HepG2 (cell line): ENCODE measurements at regions not wholly inside any gene's neighbourhood (a gene's known extent, or its start where the extent isn't known, plus 50 kb on each side); places are given as distances from the start of the nearest gene placed in this dataset.

Experiments used
- ATAC-seq: fragments of 200-7000 bp; cut with Tn5 transposase; 3 replicates; pipeline ENCODE4 v1.9.1; 2020; ENCODE audit warnings: mild to moderate bottlenecking, moderate library complexity
- BruUV-seq: library from RNA; stranded (reverse); fragments of 400-500 nt; replicated peaks from 2 replicates; lab custom pipeline; 2021; lab: Mats Ljungman, UMichigan
- CTCF ChIA-PET: fragments of 300-600 bp; formaldehyde crosslinking; extraction: SDS; loops from one replicate; lab custom pipeline; 2021; ENCODE audit warnings: low total read pairs, inconsistent platforms, low intra/inter-chr PET ratio; lab: Yijun Ruan, JAX
- POLR2A ChIA-PET: fragments of 350-600 bp; sonication (Branson Sonifier 250); formaldehyde crosslinking; loops from one replicate; lab custom pipeline; 2020; ENCODE audit warnings: antibody characterized with exemption, inconsistent platforms; lab: Yijun Ruan, JAX
- DNase-seq: peaks from one replicate; pipeline ENCODE4 v3.0.0-alpha.2; 2015; ENCODE audit warnings: low spot score
- FAIRE-seq: peaks from 3 replicates; lab custom pipeline; 2011; peaks lifted over from hg19 to GRCh38; lab: Jason Lieb, UNC
- H2AFZ ChIP-seq: one replicate; pipeline ENCODE4 v1.6.1; 2011; ENCODE audit warnings: low read length, inconsistent platforms
- H3K27ac ChIP-seq: fragments of 300-600 bp; 3 replicates; pipeline ENCODE4 v1.8.0; 2011; ENCODE audit warnings: mixed run types, mild to moderate bottlenecking, mixed read lengths, low read length, inconsistent platforms; ENCODE audit not compliant: insufficient read depth; ENCODE audit errors: extremely low read length
- H3K27me3 ChIP-seq, 2 experiments: fragments of 200-600 bp in 1 of 2; 2 replicates in 1 of 2; 3 replicates in 1 of 2; pipeline versions ENCODE4 v1.6.0 to v1.8.0; 2011; ENCODE audit warnings: low read length in 2 of 2, mild to moderate bottlenecking in 2 of 2, moderate library complexity in 2 of 2, inconsistent platforms in 1 of 2; ENCODE audit not compliant: insufficient read depth in 2 of 2, control insufficient read depth in 1 of 2
- H3K36me3 ChIP-seq, 2 experiments: fragments of 200-600 bp in 1 of 2; replicated peaks in 1 of 2; 2 replicates in 1 of 2; 3 replicates in 1 of 2; pipeline versions ENCODE4 v1.5.1 to v1.8.0; 2011; ENCODE audit warnings: low read length in 2 of 2, inconsistent platforms in 1 of 2; ENCODE audit not compliant: insufficient read depth in 2 of 2, control insufficient read depth in 1 of 2
- H3K4me1 ChIP-seq: 2 replicates; pipeline ENCODE4 v1.5.1; 2012; ENCODE audit warnings: low read length, inconsistent platforms; ENCODE audit not compliant: insufficient read depth
- H3K4me2 ChIP-seq: 2 replicates; pipeline ENCODE4 v1.6.0; 2011; ENCODE audit warnings: low read depth, low read length, inconsistent platforms
- H3K4me3 ChIP-seq, 3 experiments: fragments of 200-600 bp in 1 of 3; sonication (generic), shearing (Covaris generic) in 1 of 3; replicated peaks in 1 of 3; 2 replicates each; pipeline ENCODE4 v1.5.1; 2011 to 2016; ENCODE audit warnings: low read length in 3 of 3, inconsistent platforms in 2 of 3, low read depth in 2 of 3, mild to moderate bottlenecking in 2 of 3, control low read depth in 1 of 3, mixed read lengths in 1 of 3; ENCODE audit not compliant: insufficient read depth in 1 of 3
- H3K79me2 ChIP-seq: one replicate; pipeline ENCODE4 v1.6.1; 2011; ENCODE audit warnings: low read length, inconsistent platforms; ENCODE audit not compliant: insufficient read depth
- H3K9ac ChIP-seq: 2 replicates; pipeline ENCODE4 v1.6.0; 2011; ENCODE audit warnings: mild to moderate bottlenecking, low read depth, low read length, inconsistent platforms; ENCODE audit not compliant: insufficient read depth
- H3K9me3 ChIP-seq: 2 replicates; pipeline ENCODE4 v1.5.1; 2012; ENCODE audit warnings: mild to moderate bottlenecking, low read length
- H4K20me1 ChIP-seq: 2 replicates; pipeline ENCODE4 v1.6.0; 2011; ENCODE audit warnings: inconsistent platforms, mild to moderate bottlenecking, low read length, moderate library complexity; ENCODE audit not compliant: insufficient read depth
- DBP ChIP-seq: sonication (generic); formaldehyde crosslinking; IDR thresholded peaks from 2 replicates; pipeline ENCODE4 v1.4.0; 2020; ENCODE audit warnings: missing genetic modification reagents; ENCODE audit errors: not compliant biosample characterization
- HMG20B ChIP-seq: conservative IDR thresholded peaks from 2 replicates; pipeline ENCODE4 v1.6.1; 2016; ENCODE audit warnings: missing genetic modification reagents, missing compliant biosample characterization
- MATR3 ChIP-seq: sonication (generic); formaldehyde crosslinking; IDR thresholded peaks from 2 replicates; pipeline ENCODE4 v1.4.0; 2020; ENCODE audit warnings: missing genetic modification reagents
- MYNN ChIP-seq: sonication (generic); formaldehyde crosslinking; IDR thresholded peaks from 2 replicates; pipeline ENCODE4 v1.4.0; 2020; ENCODE audit warnings: mild to moderate bottlenecking, low read depth, missing genetic modification reagents
- SP4 ChIP-seq: sonication (generic); formaldehyde crosslinking; IDR thresholded peaks from 2 replicates; pipeline ENCODE4 v1.8.1; 2023; ENCODE audit warnings: mild to moderate bottlenecking, missing genetic modification reagents
- ZFP41 ChIP-seq: sonication (generic); formaldehyde crosslinking; IDR thresholded peaks from 2 replicates; pipeline ENCODE4 v1.4.0; 2020; ENCODE audit warnings: mild to moderate bottlenecking, missing genetic modification reagents, borderline replicate concordance
- ZNF343 ChIP-seq: sonication (generic); formaldehyde crosslinking; IDR thresholded peaks from 2 replicates; pipeline ENCODE4 v1.4.0; 2020; ENCODE audit warnings: mild to moderate bottlenecking, missing genetic modification reagents
- ZNF354B ChIP-seq: sonication (generic); formaldehyde crosslinking; IDR thresholded peaks from 2 replicates; pipeline ENCODE4 v1.8.0; 2022; ENCODE audit warnings: mild to moderate bottlenecking, missing genetic modification reagents
- WGBS: methylation state at CpG from one replicate; pipeline ENCODE4 v1.1.6; 2017; ENCODE audit warnings: low lambda C conversion rate; 5-methylcytosine and 5-hydroxymethylcytosine counted together
- in situ Hi-C: cut with HindIII; loops from 2 replicates; pipeline ENCODE4 v1.10.0; 2017; ENCODE audit warnings: low pct_unique_long_range_greater_than_20kb; ENCODE audit not compliant: extremely low pct_ligation_motif_present
- intact Hi-C: fragments of 100-400 bp; cut with micrococcal nuclease; formaldehyde crosslinking; loops from one replicate; pipeline ENCODE4 v1.10.0; 2022; ENCODE audit not compliant: unreplicated experiment
- TF ChIP-seq, protein P1 (sequence below): sonication (generic); formaldehyde crosslinking; IDR thresholded peaks from 2 replicates; pipeline ENCODE4 v1.5.0; 2020; ENCODE audit warnings: mild to moderate bottlenecking, missing genetic modification reagents

DNA sequence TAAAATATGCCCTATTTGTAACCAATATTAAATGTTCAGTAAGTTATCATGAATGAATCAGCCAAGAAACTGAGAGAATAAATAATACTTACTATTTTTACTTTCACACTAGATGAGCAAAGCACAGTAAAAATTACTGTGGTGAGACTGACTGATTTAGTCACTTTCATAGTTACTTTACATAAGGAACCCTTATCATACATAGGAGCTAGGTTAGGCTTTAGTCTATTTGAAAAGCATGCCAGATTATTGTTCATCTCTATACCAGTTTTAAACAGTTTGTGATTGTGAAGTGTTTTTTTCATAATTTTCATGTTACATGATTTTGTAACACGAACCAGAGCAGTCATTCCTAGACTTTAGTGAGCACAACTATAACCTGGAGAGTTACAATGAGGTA, 80.7 kb upstream of the MAGI2 start:
- FAIRE-seq, result no peak
- H3K4me3 ChIP-seq, result no peak overlapping the region
- H3K4me1 ChIP-seq, result 0 out of 2 replicates have a peak, but pooled peaks cover 8% of the 10 kb centered on the region
- WGBS, result 0% methylated on average over 1 of the region's 1 CpG
- TF ChIP-seq, protein P1, sequence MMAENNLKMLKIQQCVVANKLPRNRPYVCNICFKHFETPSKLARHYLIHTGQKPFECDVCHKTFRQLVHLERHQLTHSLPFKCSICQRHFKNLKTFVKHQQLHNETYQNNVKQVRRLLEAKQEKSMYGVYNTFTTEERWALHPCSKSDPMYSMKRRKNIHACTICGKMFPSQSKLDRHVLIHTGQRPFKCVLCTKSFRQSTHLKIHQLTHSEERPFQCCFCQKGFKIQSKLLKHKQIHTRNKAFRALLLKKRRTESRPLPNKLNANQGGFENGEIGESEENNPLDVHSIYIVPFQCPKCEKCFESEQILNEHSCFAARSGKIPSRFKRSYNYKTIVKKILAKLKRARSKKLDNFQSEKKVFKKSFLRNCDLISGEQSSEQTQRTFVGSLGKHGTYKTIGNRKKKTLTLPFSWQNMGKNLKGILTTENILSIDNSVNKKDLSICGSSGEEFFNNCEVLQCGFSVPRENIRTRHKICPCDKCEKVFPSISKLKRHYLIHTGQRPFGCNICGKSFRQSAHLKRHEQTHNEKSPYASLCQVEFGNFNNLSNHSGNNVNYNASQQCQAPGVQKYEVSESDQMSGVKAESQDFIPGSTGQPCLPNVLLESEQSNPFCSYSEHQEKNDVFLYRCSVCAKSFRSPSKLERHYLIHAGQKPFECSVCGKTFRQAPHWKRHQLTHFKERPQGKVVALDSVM (CRISPR knock-in tag), result no peak
- no peak for TF ChIP-seq ZFP41 (CRISPR knock-in tag)
- no peak for TF ChIP-seq DBP (CRISPR knock-in tag)
- TF ChIP-seq MATR3 (CRISPR knock-in tag), result no peak
- TF ChIP-seq MYNN (CRISPR knock-in tag), result no peak
- no peak for TF ChIP-seq SP4 (CRISPR knock-in tag)
- no peak for TF ChIP-seq ZNF343 (CRISPR knock-in tag)
- no peak for TF ChIP-seq ZNF354B
- TF ChIP-seq HMG20B (CRISPR knock-in tag), result no peak
- DNase-seq, result no peak
- no peak overlapping the region for H2AFZ ChIP-seq
- no peaks in the 10 kb centered on the region for H3K27me3 ChIP-seq
- H3K4me2 ChIP-seq, result no peak overlapping the region
- H3K27ac ChIP-seq, result no peak overlapping the region
- in situ Hi-C loops, result no loop called here
- no TSS peak for BruUV-seq
- no peak for ATAC-seq
- intact Hi-C loops, result no loop called here
- H4K20me1 ChIP-seq, result no peaks in the 10 kb centered on the region
- H3K9ac ChIP-seq, result no peak overlapping the region
- POLR2A ChIA-PET, result no interaction called here
- no peaks in the 10 kb centered on the region for H3K9me3 ChIP-seq
- no peaks in the 10 kb centered on the region for H3K79me2 ChIP-seq
- no peaks in the 10 kb centered on the region for H3K36me3 ChIP-seq
- CTCF ChIA-PET, result no interaction called here
